ENCODE measurements at regions not wholly inside any gene's neighbourhood (a gene's known extent, or its start where the extent isn't known, plus 50 kb on each side); places are given as distances from the start of the nearest gene placed in this dataset.

DNA sequence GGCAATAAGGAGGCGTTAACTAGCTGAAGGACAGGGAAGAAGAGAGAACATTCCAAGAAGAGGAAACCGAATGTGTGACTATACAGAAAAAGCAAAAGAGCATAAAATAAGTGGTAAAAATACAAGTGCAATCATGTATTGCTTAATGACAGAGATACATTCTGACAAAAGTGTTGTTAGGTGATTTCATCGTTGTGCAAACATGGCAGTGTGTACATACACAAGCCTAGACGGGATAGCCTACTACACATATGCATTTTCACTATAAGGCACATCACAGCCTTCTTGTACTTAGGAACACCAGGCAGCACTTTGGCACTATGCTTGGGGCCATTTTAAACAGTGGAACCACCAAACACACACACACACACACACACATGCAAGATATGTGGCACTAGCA lies 299.3 kb downstream of the BCAT1 start:
- Mint-ChIP-seq H3K4me3 (no peak overlapping the region), H3K27ac (no peak overlapping the region), H3K27me3 (ENCODE audit: low read depth) (no peaks in the 10 kb centered on the region; the same call in 1 of the 2 replicates), H3K4me1 (no peaks in the 10 kb centered on the region), H3K36me3 (no peaks in the 10 kb centered on the region), H3K9me3 (no peaks in the 10 kb centered on the region)
- TF ChIP-seq, protein P1, sequence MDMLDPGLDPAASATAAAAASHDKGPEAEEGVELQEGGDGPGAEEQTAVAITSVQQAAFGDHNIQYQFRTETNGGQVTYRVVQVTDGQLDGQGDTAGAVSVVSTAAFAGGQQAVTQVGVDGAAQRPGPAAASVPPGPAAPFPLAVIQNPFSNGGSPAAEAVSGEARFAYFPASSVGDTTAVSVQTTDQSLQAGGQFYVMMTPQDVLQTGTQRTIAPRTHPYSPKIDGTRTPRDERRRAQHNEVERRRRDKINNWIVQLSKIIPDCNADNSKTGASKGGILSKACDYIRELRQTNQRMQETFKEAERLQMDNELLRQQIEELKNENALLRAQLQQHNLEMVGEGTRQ (CRISPR knock-in tag; IDR thresholded peaks at IDR 0.05), result no peak
- TF ChIP-seq HMGA2 (CRISPR knock-in tag; IDR thresholded peaks at IDR 0.05) (no peak), NFE2L1 (CRISPR knock-in tag; IDR thresholded peaks at IDR 0.05) (no peak), MYBL2 (CRISPR knock-in tag; IDR thresholded peaks at IDR 0.05) (no peak), IRF2 (CRISPR knock-in tag; IDR thresholded peaks at IDR 0.05; ENCODE audit: borderline replicate concordance, low read depth) (no peak), ZNF121 (CRISPR knock-in tag; IDR thresholded peaks at IDR 0.05) (no peak), NR2C2 (CRISPR knock-in tag; IDR thresholded peaks at IDR 0.05) (no peak), TCF7 (CRISPR knock-in tag; IDR thresholded peaks at IDR 0.05; ENCODE audit: low read depth) (no peak)
- TF ChIP-seq, protein P2, sequence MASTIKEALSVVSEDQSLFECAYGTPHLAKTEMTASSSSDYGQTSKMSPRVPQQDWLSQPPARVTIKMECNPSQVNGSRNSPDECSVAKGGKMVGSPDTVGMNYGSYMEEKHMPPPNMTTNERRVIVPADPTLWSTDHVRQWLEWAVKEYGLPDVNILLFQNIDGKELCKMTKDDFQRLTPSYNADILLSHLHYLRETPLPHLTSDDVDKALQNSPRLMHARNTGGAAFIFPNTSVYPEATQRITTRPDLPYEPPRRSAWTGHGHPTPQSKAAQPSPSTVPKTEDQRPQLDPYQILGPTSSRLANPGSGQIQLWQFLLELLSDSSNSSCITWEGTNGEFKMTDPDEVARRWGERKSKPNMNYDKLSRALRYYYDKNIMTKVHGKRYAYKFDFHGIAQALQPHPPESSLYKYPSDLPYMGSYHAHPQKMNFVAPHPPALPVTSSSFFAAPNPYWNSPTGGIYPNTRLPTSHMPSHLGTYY (CRISPR knock-in tag; IDR thresholded peaks at IDR 0.05), result no peak
- TF ChIP-seq, protein P3, sequence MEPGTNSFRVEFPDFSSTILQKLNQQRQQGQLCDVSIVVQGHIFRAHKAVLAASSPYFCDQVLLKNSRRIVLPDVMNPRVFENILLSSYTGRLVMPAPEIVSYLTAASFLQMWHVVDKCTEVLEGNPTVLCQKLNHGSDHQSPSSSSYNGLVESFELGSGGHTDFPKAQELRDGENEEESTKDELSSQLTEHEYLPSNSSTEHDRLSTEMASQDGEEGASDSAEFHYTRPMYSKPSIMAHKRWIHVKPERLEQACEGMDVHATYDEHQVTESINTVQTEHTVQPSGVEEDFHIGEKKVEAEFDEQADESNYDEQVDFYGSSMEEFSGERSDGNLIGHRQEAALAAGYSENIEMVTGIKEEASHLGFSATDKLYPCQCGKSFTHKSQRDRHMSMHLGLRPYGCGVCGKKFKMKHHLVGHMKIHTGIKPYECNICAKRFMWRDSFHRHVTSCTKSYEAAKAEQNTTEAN (CRISPR knock-in tag; IDR thresholded peaks at IDR 0.05), result no peak
- no peak for ATAC-seq
- ChIA-PET CTCF (no interaction called here), POLR2A (no interaction called here)
- no peak for DNase-seq (ENCODE audit: low spot score)

DNA sequence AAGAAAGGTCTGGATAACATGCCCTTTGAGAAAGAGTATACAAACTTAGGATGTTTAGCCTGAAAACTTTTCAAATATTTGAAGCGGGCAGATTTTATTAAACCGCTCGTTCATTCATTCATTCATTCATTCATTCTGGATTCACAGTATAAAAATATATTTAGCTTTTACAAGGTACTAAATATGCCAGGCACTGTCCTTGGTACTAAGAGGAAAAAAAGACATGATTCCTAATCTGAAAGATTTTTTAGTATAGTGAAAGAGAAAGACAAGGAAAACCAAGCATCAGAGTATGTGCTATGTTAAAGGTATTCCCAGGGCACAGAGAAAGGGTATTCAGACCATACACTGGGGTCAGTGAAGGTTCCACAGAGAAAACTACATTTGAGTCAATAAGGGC lies 299.7 kb downstream of the BCAT1 start:
- H3K9me3 Mint-ChIP-seq, result no peaks in the 10 kb centered on the region
- no peak overlapping the region for H3K4me3 Mint-ChIP-seq
- H3K4me1 Mint-ChIP-seq, result no peaks in the 10 kb centered on the region
- POLR2A ChIA-PET, result no interaction called here
- CTCF ChIA-PET, result no interaction called here
- H3K27ac Mint-ChIP-seq, result no peak overlapping the region
- no peaks in the 10 kb centered on the region for H3K36me3 Mint-ChIP-seq
- no peak for DNase-seq (ENCODE audit: low spot score)
- ATAC-seq, result no peak
- no peaks in the 10 kb centered on the region; the same call in 1 of the 2 replicates for H3K27me3 Mint-ChIP-seq (ENCODE audit: low read depth)
- TF ChIP-seq, protein P1 (CRISPR knock-in tag; IDR thresholded peaks at IDR 0.05), result no peak
- TF ChIP-seq, protein P4, sequence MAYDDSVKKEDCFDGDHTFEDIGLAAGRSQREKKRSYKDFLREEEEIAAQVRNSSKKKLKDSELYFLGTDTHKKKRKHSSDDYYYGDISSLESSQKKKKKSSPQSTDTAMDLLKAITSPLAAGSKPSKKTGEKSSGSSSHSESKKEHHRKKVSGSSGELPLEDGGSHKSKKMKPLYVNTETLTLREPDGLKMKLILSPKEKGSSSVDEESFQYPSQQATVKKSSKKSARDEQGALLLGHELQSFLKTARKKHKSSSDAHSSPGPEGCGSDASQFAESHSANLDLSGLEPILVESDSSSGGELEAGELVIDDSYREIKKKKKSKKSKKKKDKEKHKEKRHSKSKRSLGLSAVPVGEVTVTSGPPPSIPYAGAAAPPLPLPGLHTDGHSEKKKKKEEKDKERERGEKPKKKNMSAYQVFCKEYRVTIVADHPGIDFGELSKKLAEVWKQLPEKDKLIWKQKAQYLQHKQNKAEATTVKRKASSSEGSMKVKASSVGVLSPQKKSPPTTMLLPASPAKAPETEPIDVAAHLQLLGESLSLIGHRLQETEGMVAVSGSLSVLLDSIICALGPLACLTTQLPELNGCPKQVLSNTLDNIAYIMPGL (CRISPR knock-in tag; IDR thresholded peaks at IDR 0.05), result no peak
- TF ChIP-seq ELF4 (CRISPR knock-in tag; IDR thresholded peaks at IDR 0.05; ENCODE audit: low read depth) (no peak), MXD4 (CRISPR knock-in tag; IDR thresholded peaks at IDR 0.05; ENCODE audit: borderline replicate concordance) (no peak), CBFB (CRISPR knock-in tag; IDR thresholded peaks at IDR 0.05; ENCODE audit: low read depth) (no peak), MYBL2 (CRISPR knock-in tag; IDR thresholded peaks at IDR 0.05) (no peak), SMAD3 (CRISPR knock-in tag; IDR thresholded peaks at IDR 0.05; ENCODE audit: borderline replicate concordance) (no peak)
- TF ChIP-seq, protein P5, sequence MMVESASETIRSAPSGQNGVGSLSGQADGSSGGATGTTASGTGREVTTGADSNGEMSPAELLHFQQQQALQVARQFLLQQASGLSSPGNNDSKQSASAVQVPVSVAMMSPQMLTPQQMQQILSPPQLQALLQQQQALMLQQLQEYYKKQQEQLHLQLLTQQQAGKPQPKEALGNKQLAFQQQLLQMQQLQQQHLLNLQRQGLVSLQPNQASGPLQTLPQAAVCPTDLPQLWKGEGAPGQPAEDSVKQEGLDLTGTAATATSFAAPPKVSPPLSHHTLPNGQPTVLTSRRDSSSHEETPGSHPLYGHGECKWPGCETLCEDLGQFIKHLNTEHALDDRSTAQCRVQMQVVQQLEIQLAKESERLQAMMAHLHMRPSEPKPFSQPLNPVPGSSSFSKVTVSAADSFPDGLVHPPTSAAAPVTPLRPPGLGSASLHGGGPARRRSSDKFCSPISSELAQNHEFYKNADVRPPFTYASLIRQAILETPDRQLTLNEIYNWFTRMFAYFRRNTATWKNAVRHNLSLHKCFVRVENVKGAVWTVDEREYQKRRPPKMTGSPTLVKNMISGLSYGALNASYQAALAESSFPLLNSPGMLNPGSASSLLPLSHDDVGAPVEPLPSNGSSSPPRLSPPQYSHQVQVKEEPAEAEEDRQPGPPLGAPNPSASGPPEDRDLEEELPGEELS (CRISPR knock-in tag; IDR thresholded peaks at IDR 0.05), result no peak
- TF ChIP-seq, protein P6, sequence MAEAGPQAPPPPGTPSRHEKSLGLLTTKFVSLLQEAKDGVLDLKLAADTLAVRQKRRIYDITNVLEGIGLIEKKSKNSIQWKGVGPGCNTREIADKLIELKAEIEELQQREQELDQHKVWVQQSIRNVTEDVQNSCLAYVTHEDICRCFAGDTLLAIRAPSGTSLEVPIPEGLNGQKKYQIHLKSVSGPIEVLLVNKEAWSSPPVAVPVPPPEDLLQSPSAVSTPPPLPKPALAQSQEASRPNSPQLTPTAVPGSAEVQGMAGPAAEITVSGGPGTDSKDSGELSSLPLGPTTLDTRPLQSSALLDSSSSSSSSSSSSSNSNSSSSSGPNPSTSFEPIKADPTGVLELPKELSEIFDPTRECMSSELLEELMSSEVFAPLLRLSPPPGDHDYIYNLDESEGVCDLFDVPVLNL (CRISPR knock-in tag; IDR thresholded peaks at IDR 0.05; ENCODE audit: borderline replicate concordance, low read depth), result no peak
- TF ChIP-seq, protein P7, sequence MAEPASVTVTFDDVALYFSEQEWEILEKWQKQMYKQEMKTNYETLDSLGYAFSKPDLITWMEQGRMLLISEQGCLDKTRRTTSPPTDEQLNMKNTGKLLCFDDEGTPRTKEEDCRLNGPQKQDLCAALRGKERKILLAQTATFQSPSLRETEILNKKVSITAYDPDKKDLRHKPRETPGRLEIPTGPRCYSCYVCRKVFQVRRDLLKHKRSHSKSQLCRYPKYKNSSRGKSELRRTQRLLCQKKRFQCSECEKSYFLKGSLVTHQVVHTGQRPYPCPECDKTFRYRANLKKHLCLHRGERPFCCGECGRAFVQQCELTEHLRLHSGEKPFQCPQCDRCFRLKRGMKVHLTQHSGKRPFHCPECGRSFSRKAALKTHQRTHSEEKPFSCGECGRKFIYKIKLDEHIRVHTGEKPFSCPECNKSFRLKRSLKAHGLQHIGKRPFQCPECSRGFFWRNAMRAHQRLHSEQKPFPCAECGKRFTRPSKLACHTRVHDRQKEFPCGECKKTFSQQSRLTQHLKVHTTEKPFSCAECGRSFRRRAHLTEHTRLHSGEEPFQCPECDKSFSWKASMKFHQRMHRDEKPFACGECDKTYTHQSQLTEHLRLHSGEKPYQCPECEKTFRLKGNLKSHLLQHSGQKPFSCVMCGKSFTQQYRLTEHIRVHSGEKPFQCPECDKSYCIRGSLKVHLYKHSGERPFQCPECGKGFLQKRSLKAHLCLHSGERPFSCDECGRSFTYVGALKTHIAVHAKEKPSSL (CRISPR knock-in tag; conservative IDR thresholded peaks at IDR 0.05), result no peak
- TF ChIP-seq, protein P8, sequence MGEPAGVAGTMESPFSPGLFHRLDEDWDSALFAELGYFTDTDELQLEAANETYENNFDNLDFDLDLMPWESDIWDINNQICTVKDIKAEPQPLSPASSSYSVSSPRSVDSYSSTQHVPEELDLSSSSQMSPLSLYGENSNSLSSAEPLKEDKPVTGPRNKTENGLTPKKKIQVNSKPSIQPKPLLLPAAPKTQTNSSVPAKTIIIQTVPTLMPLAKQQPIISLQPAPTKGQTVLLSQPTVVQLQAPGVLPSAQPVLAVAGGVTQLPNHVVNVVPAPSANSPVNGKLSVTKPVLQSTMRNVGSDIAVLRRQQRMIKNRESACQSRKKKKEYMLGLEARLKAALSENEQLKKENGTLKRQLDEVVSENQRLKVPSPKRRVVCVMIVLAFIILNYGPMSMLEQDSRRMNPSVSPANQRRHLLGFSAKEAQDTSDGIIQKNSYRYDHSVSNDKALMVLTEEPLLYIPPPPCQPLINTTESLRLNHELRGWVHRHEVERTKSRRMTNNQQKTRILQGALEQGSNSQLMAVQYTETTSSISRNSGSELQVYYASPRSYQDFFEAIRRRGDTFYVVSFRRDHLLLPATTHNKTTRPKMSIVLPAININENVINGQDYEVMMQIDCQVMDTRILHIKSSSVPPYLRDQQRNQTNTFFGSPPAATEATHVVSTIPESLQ (CRISPR knock-in tag; IDR thresholded peaks at IDR 0.05), result no peak
- TF ChIP-seq, protein P9, sequence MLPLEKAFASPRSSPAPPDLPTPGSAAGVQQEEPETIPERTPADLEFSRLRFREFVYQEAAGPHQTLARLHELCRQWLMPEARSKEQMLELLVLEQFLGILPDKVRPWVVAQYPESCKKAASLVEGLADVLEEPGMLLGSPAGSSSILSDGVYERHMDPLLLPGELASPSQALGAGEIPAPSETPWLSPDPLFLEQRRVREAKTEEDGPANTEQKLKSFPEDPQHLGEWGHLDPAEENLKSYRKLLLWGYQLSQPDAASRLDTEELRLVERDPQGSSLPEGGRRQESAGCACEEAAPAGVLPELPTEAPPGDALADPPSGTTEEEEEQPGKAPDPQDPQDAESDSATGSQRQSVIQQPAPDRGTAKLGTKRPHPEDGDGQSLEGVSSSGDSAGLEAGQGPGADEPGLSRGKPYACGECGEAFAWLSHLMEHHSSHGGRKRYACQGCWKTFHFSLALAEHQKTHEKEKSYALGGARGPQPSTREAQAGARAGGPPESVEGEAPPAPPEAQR (CRISPR knock-in tag; IDR thresholded peaks at IDR 0.05), result no peak

Data from WTC11 (cell line).